K562 (cell line): ENCODE measurements at regions not wholly inside any gene's neighbourhood (a gene's known extent, or its start where the extent isn't known, plus 50 kb on each side); places are given as distances from the start of the nearest gene placed in this dataset.

ENCODE experiments used
- ATAC-seq: fragments of 200-7000 bp; cut with Tn5 transposase; 3 replicates; pipeline ENCODE4 v1.9.1; 2020; ENCODE audit warnings: moderate library complexity
- BruUV-seq: library from RNA; stranded (reverse); fragments of 400-500 nt; replicated peaks from 2 replicates; lab custom pipeline; 2021; lab: Mats Ljungman, UMichigan
- CTCF ChIA-PET: fragments of 300-600 bp; formaldehyde crosslinking; extraction: SDS; loops from one replicate; lab custom pipeline; 2021; ENCODE audit warnings: low intra/inter-chr PET ratio; lab: Yijun Ruan, JAX
- POLR2A ChIA-PET: fragments of 300-600, 350-650 bp; sonication (Branson Sonifier 250); formaldehyde crosslinking; extraction: SDS; loops from one replicate; lab custom pipeline; 2021; ENCODE audit warnings: antibody characterized with exemption, inconsistent platforms; lab: Yijun Ruan, JAX
- DNase-seq, 4 experiments: peaks; one replicate each; pipeline versions ENCODE4 v3.0.0 to v3.0.0-alpha.2; 2011 to 2018; ENCODE audit warnings: low spot score in 3 of 4, mixed read lengths in 3 of 4; ENCODE audit errors: extremely low read depth in 1 of 4
- FAIRE-seq: peaks from 2 replicates; lab custom pipeline; 2011; peaks lifted over from hg19 to GRCh38; lab: Jason Lieb, UNC
- H2AFZ ChIP-seq: 2 replicates; pipeline ENCODE4 v1.6.0; 2011; ENCODE audit warnings: low read depth, low read length, control low read depth, inconsistent platforms
- H3K27ac ChIP-seq: fragments of 200-600 bp; 3 replicates; pipeline ENCODE4 v1.8.0; 2011; ENCODE audit warnings: low read depth, mild to moderate bottlenecking, control low read depth, inconsistent platforms, low read length, moderate library complexity, mixed read lengths; ENCODE audit errors: extremely low read depth
- H3K27me3 ChIP-seq, 2 experiments: fragments of 300-600 bp in 1 of 2; 2 replicates in 1 of 2; 3 replicates in 1 of 2; pipeline versions ENCODE4 v1.6.0 to v1.8.0; 2011; ENCODE audit warnings: inconsistent platforms in 2 of 2, low read length in 2 of 2, mild to moderate bottlenecking in 1 of 2, mixed read lengths in 1 of 2, moderate library complexity in 1 of 2; ENCODE audit not compliant: control insufficient read depth in 2 of 2, insufficient read depth in 2 of 2
- H3K36me3 ChIP-seq: fragments of 300-600 bp; 3 replicates; pipeline ENCODE4 v1.8.0; 2011; ENCODE audit warnings: mild to moderate bottlenecking, low read length, inconsistent platforms; ENCODE audit not compliant: control insufficient read depth, insufficient read depth
- H3K4me1 ChIP-seq, 2 experiments: fragments of 200-600 bp in 1 of 2; replicated peaks in 1 of 2; 2 replicates in 1 of 2; 3 replicates in 1 of 2; pipeline versions ENCODE4 v1.5.1 to v1.8.0; 2011; ENCODE audit warnings: inconsistent platforms in 2 of 2, low read length in 2 of 2, mild to moderate bottlenecking in 1 of 2, mixed read lengths in 1 of 2, moderate library complexity in 1 of 2; ENCODE audit not compliant: control insufficient read depth in 2 of 2, insufficient read depth in 2 of 2
- H3K4me2 ChIP-seq: 2 replicates; pipeline ENCODE4 v1.6.1; 2011; ENCODE audit warnings: low read length, control low read depth, inconsistent platforms, mixed read lengths; ENCODE audit not compliant: insufficient read depth
- H3K4me3 ChIP-seq: fragments of 200-600 bp; sonication (generic), shearing (Covaris generic); 2 replicates; pipeline ENCODE4 v1.5.1; 2016; ENCODE audit warnings: control low read depth, inconsistent platforms
- H3K79me2 ChIP-seq: fragments of 200-600 bp; 3 replicates; pipeline ENCODE4 v1.8.0; 2011; ENCODE audit warnings: low read length, inconsistent platforms; ENCODE audit not compliant: control insufficient read depth, insufficient read depth
- H3K9ac ChIP-seq, 2 experiments: 2 replicates each; pipeline versions ENCODE4 v1.6.0 to v1.6.1; 2011; ENCODE audit warnings: low read depth in 2 of 2, low read length in 2 of 2, control low read depth in 1 of 2, inconsistent platforms in 1 of 2, mild to moderate bottlenecking in 1 of 2, mixed read lengths in 1 of 2; ENCODE audit not compliant: insufficient read depth in 1 of 2
- H3K9me1 ChIP-seq: one replicate; pipeline ENCODE4 v1.6.0; 2011; ENCODE audit warnings: inconsistent platforms, mild to moderate bottlenecking, low read length, moderate library complexity; ENCODE audit not compliant: control insufficient read depth, insufficient read depth
- H3K9me3 ChIP-seq: replicated peaks from 2 replicates; pipeline ENCODE4 v1.5.1; 2011; ENCODE audit warnings: low read depth, low read length, inconsistent platforms; ENCODE audit not compliant: control insufficient read depth, insufficient read depth
- H4K20me1 ChIP-seq: replicated peaks from 2 replicates; pipeline ENCODE4 v1.6.1; 2011; ENCODE audit warnings: low read length, inconsistent platforms, mixed read lengths; ENCODE audit not compliant: control insufficient read depth, insufficient read depth
- ATF4 ChIP-seq: fragments of 450-650 bp; formaldehyde crosslinking; IDR thresholded peaks from 2 replicates; pipeline ENCODE4 v1.4.0; 2022; ENCODE audit warnings: mild to moderate bottlenecking, moderate library complexity
- DLX4 ChIP-seq: fragments of 250-450 bp; sonication (Bioruptor Pico); IDR thresholded peaks from 2 replicates; pipeline ENCODE4 v1.6.1; 2021; ENCODE audit warnings: mild to moderate bottlenecking
- GTF2E2 ChIP-seq: fragments of 200-800 bp; sonication (Bioruptor generic); IDR thresholded peaks from 2 replicates; pipeline ENCODE4 v1.6.1; 2016; ENCODE audit warnings: missing genetic modification characterization, missing compliant biosample characterization
- KLF16 ChIP-seq: IDR thresholded peaks from 2 replicates; pipeline ENCODE4 v1.6.1; 2016; ENCODE audit warnings: antibody characterized with exemption
- PTTG1 ChIP-seq: fragments of 450-650 bp; IDR thresholded peaks from 2 replicates; pipeline ENCODE4 v1.6.1; 2016; ENCODE audit warnings: low read depth, mild to moderate bottlenecking, missing genetic modification characterization, missing compliant biosample characterization
- RHOXF2B ChIP-seq: fragments of 250-450 bp; sonication (Bioruptor Pico); conservative IDR thresholded peaks from 2 replicates; pipeline ENCODE4 v1.5.1; 2021
- SAFB2 ChIP-seq: fragments of 200-400 bp; formaldehyde crosslinking; IDR thresholded peaks from 2 replicates; pipeline ENCODE4 v1.6.1; 2018; ENCODE audit warnings: borderline replicate concordance, low read length, low read depth, moderate library complexity; ENCODE audit not compliant: severe bottlenecking
- TCFL5 ChIP-seq: fragments of 250-450 bp; sonication (Bioruptor Pico); conservative IDR thresholded peaks from 2 replicates; pipeline ENCODE4 v1.6.1; 2021; ENCODE audit warnings: mild to moderate bottlenecking, moderate library complexity, matching md5 sums
- ZBTB7A ChIP-seq: IDR thresholded peaks from 2 replicates; pipeline ENCODE4 v1.6.1; 2011; ENCODE audit warnings: low read depth, mild to moderate bottlenecking, low read length, moderate library complexity, borderline replicate concordance; ENCODE audit not compliant: control insufficient read depth
- ZFP91 ChIP-seq: sonication (generic); formaldehyde crosslinking; IDR thresholded peaks from 2 replicates; pipeline ENCODE4 v1.8.0; 2022; ENCODE audit warnings: mild to moderate bottlenecking, missing genetic modification reagents
- WGBS: fragments of 100-300 bp; shearing (Covaris generic); methylation state at CpG from one replicate; pipeline ENCODE4 v1.1.6; 2016; ENCODE audit warnings: low coverage, mixed read lengths; ENCODE audit not compliant: insufficient coverage; ENCODE audit errors: missing lambda C conversion rate; 5-methylcytosine and 5-hydroxymethylcytosine counted together
- in situ Hi-C: fragments of 300-500 bp; cut with MboI; formaldehyde crosslinking; loops from 4 replicates; pipeline ENCODE4 v1.15.0; 2018; ENCODE audit warnings: inconsistent platforms, mixed read lengths
- intact Hi-C: fragments of 100-400 bp; cut with micrococcal nuclease; formaldehyde crosslinking; loops from 2 replicates; pipeline ENCODE4 v1.14.2; 2022

- CTCF ChIA-PET: no interaction called here
- WGBS: 0% methylated on average over 2 of the region's 2 CpGs
- intact Hi-C loops: no loop called here
- Histone ChIP-seq H3K79me2 (no peaks in the 10 kb centered on the region), H4K20me1 (no peaks in the 10 kb centered on the region), H3K4me2 (no peak overlapping the region), H3K9me1 (no peaks in the 10 kb centered on the region), H3K27me3 (peaks cover 0 to 11% of the 10 kb centered on the region in 2 experiments; a peak in 2 of 5 replicates), H3K27ac (no peak overlapping the region), H3K36me3 (no peaks in the 10 kb centered on the region), H3K4me1 (no peaks in the 10 kb centered on the region), H3K9ac (no peak overlapping the region), H3K4me3 (no peak overlapping the region), H3K9me3 (no peaks in the 10 kb centered on the region), H2AFZ (no peak overlapping the region)
- POLR2A ChIA-PET: no interaction called here
- no TSS peak for BruUV-seq
- FAIRE-seq: no peak
- in situ Hi-C loops: no loop called here
- no peak for ATAC-seq
- DNase-seq: no peak
- TF ChIP-seq PTTG1 (tag) (no peak), ZFP91 (CRISPR knock-in tag) (no peak), ATF4 (CRISPR knock-in tag) (no peak), KLF16 (no peak), DLX4 (CRISPR knock-in tag) (no peak), GTF2E2 (no peak), SAFB2 (no peak), ZBTB7A (no peak), TCFL5 (CRISPR knock-in tag) (no peak), RHOXF2B (CRISPR knock-in tag) (no peak)
Observed at GRCh38 chr19:33954686-33955085, 158.0 kb downstream of the KCTD15 start.
